CD4-positive, alpha-beta T cell treated with Interleukin-15 for 1 hour (primary cell): ENCODE measurements at regions not wholly inside any gene's neighbourhood (a gene's known extent, or its start where the extent isn't known, plus 50 kb on each side); places are given as distances from the start of the nearest gene placed in this dataset.
"Not testable (repeated sequence)": the region's sequence is repeated elsewhere in the genome, so short reads cannot be mapped to it uniquely, and the experiment has no call there.

Experiments
- DNase-seq: peaks from one replicate; pipeline ENCODE4 v3.0.0-alpha.2; 2020

- peak; percentile 84 for DNase-seq
Observed at GRCh38 chr20:25862967-25863530, 166.4 kb upstream of the ZNF337 start.

- DNase-seq = no peak
Observed at GRCh38 chr20:25860531-25861150, 164.0 kb upstream of the ZNF337 start.

GRCh38 chr20:25859649-25860530, 163.2 kb upstream of the ZNF337 start:
- DNase-seq = peak; percentile 75

GRCh38 chr20:25858495-25859425, 162.1 kb upstream of the ZNF337 start:
- no peak for DNase-seq

GRCh38 chr20:25857091-25857788, 160.6 kb upstream of the ZNF337 start:
- DNase-seq = not testable (repeated sequence)

GRCh38 chr20:25856256-25856884, 159.7 kb upstream of the ZNF337 start:
- no peak for DNase-seq

DNA sequence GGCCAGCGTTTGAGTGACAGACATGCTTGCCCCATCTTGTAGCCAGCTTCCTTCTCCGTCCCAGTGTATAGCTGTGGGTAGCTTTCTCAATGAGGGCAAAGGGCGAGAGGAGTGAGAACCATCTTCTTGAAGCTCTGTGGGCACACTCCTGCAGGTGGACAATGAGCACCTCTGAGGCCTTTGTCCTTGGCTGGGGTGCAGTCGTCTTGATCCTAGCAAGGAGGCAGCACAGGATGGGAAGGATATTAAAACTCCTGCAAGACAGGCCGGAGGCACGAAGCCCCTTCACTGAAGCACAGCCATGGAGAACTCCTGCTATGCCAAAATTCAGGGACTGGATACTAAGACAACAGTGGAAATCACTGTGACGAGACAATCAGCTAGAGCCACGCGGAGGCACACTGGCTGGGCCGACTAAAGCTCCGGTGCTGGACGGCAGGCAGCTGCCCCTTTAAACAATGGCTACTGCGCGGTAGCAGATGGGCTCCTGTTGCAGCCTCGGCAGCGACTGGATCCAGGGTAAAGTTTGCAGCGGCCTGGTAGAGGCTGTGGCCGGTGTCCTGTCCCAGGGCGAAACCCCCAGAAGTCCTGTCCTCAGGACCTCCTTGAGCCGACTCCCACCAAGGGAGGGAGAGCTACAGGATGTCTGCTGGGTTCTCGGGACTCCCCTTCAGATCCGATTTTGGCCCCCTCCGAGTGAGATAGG, 159.0 kb upstream of the ZNF337 start:
- not testable (repeated sequence) for DNase-seq

GRCh38 chr20:25854666-25855065, 158.0 kb upstream of the ZNF337 start:
- DNase-seq = not testable (repeated sequence)

GRCh38 chr20:25853718-25854388, 157.2 kb upstream of the ZNF337 start:
- DNase-seq = peak; percentile 80

DNA sequence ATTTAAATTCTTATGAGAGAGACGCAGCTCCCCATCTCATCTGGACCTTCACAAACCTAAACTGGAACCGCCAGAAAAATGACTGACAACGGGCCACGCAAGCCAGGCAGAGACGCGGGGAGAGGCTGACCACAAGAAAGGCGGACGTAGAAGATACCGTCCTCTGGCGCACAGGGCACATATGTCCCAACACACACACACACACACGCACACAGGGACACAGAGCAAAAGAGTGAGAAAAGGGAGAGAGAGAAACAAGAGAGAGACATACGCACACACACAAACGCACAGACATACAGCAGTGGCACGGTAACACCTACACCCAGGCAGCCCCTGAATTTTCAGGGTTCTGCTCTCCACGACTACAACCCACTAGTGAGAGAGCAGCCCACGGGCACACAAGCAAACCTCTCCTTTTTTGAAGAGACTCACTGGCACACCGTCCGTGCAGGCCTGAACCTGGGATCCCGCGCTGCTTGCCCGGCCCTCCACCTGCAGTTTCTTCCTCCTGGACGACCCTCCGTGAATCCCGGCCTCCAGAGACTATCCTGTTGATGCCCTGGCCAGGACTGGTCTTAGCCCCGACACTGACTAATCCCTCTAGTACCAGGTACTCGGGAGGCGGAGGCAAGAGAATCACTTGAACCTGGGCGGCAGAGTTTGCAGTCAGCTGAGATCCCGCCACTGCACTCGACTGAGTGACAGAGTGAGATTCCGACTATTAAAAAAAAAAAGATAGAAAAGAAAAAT, 156.5 kb upstream of the ZNF337 start:
- not testable (repeated sequence) for DNase-seq

- DNase-seq = peak; percentile 9
Observed at GRCh38 chr20:25850133-25850532, 153.5 kb upstream of the ZNF337 start.

GRCh38 chr20:25848222-25848621, 151.6 kb upstream of the ZNF337 start:
- DNase-seq = no peak

DNA sequence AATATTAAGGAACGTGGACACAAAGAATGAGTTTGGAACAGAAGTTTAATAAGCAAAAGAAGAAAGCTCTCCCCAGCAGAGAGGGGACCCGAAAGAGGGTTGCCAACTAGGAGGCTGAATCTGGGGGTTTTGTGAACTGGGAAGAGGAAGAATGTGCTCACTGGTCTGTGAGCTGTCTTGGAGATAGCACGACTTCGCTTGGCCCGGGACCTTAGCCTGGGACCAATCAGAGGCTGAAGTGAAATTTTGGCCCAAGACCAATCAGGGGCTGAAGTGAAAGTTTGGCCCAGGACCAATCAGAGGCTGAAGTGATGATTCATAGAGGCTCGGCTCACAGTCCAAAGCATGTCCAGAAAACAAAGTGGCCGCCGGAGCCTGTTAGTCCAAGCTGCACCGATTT, 148.0 kb upstream of the ZNF337 start:
- not testable (repeated sequence) for DNase-seq

- not testable (repeated sequence) for DNase-seq
Observed at GRCh38 chr20:25813511-25813910, 116.9 kb upstream of the ZNF337 start.

DNA sequence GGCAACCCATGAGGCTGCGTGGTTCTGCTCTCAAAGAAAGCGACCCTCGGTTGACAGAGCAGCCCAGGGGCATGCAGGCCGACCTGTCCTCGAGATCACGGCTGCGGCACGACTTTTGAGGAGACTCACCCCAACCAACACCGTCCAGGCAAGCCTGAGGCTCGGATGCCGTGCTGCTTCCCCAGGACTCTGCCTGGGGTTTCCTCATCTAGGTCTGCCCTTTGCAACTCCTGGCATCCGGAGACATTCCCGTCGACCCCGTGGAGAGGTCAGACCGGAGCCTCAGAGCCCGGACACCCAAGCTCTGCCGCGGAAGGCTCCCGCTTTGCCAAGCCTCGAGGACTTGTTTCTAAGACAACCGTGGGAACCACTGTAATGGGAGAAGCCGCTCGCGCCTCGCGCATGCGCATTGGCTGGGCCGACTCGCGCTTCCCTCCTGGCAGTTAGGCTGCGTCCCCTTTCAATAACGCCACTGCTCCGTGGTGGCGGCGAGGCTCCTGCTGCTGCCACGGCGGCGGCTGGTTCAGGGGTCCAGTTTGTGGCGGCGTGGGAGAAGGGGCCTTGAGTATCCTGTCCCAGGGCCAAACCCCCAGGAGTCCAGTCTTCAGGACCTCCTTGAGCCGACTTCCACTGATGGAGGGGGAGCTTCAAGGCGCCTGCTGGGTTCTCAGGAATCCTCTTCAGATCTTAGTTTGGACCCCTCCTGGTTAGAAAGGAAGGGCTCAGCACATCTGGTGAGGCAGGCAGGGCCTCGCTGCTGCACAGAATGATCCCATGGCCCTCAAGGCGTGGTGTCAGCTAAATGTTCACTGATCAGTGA, 101.7 kb upstream of the ZNF337 start:
- DNase-seq = not testable (repeated sequence)

DNA sequence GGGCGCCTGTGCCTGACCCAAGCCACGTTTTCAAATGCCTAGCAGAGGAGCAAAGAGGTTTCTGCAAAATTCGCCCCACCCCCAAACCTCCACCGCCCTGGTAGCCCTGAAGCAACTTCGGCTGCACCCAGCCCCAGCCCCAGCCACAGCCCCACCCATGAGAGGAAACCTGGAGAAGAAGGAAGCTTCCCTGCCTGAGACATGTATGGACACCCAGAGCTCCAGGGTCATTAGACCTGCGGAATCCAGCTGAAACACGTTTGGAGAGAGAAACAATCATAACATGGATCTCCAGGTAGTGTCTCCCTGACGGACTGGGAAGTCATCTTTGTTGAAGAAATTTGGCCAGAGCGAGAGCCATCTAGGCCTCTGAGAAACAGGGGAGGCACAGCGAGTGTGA, 100.4 kb upstream of the ZNF337 start:
- DNase-seq = not testable (repeated sequence)

GRCh38 chr20:25777241-25777640, 80.6 kb upstream of the ZNF337 start:
- DNase-seq = not testable (repeated sequence)

GRCh38 chr20:25774711-25775110, 78.1 kb upstream of the ZNF337 start:
- not testable (repeated sequence) for DNase-seq

DNA sequence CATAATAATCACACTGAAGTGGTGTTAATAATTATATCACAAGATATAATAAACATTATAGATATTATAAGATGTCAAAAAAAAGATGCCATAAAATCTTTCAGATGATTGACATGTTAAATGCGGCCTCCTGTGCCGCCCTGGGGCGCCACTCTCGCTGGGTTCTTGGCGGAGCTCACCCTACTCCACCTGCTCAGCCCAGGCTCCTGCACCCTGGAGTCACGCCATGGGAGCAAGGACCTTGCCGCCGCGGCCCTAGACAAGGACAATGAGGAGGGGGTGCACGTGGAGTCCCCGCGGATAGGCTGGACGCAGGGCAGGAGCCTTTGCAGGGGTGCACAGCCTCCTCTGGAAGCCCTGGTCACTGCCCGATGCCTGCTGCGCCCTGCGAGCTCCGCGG, 77.5 kb upstream of the ZNF337 start:
- DNase-seq = not testable (repeated sequence)
